ENCODE measurements at regions not wholly inside any gene's neighbourhood (a gene's known extent, or its start where the extent isn't known, plus 50 kb on each side); places are given as distances from the start of the nearest gene placed in this dataset.
"Not testable (repeated sequence)": the region's sequence is repeated elsewhere in the genome, so short reads cannot be mapped to it uniquely, and the experiment has no call there.

DNA sequence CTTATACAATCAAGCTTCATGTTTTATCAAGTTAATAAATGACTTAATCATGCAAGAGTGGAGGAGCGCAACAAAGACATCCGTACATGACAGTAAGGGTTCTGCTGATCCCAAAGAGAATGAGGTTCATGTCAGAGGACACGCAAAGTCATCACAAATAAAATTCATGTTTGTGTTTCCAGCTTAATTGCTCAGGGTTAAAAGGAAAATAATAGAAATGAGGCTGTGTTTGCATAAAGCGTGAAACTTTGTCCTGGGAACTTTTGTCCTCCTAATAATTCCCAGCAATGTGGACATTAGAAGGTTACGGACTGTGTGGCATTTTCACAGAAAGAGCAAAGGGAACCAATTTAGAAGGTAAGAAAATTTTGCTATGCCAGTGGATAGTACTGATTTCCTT, 237.3 kb downstream of the INHBA start:
- DNase-seq: no peak

- no peak for DNase-seq
Measured at GRCh38 chr7:41463770-41464470, 239.0 kb downstream of the INHBA start.

GRCh38 chr7:41459623-41460261, 243.1 kb downstream of the INHBA start:
- DNase-seq: no peak

- DNase-seq: no peak
Measured at GRCh38 chr7:41459183-41459582, 243.7 kb downstream of the INHBA start.

DNA sequence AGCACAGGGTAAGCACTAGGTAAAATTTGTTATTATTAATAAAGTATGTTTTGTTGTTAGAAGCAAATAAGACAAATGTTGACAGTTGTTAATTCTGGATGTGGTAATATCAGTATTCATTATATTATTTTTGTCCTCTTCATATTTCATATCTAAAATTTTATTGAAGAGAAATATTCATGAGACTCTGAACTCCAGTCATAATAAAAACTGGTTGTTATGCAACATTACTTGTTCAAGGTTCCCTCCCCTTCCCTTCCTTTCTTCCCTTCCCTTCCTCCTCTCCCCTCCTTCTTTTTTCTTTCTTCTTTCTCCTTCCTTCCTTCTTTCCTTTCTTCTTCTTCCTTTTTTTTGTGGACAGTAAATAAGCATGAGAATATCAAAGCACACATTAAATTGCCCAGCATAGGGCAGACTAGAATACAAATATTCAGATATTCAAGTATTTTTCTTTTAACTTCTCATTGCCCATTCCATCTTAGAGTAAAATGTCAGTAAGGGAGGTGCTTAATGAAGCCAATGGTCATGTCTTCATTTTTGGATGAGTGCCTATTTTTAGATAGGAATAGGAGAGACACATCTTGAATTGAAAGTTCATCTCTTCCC, 245.0 kb downstream of the INHBA start:
- no peak for DNase-seq

GRCh38 chr7:41451826-41452225, 251.1 kb downstream of the INHBA start:
- no peak for DNase-seq

DNA sequence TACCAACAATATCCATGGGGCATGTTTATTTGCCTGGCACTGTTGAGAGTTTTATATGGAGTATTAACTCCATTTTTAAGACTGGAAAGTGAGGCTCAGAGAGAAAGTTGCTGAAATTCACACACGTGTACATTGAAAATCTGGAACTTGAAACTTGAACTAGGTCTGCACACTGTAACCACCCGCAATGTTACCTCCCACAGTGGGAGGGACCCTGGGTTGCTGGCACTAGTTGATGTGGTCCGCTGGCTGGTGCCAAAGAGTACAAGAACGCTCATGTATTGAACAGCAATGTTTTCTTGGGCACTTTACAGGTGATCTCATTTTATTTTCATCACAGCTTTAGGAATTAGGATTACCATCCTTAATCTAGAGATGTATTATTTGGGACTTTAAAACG, 253.2 kb downstream of the INHBA start:
- no peak for DNase-seq

DNA sequence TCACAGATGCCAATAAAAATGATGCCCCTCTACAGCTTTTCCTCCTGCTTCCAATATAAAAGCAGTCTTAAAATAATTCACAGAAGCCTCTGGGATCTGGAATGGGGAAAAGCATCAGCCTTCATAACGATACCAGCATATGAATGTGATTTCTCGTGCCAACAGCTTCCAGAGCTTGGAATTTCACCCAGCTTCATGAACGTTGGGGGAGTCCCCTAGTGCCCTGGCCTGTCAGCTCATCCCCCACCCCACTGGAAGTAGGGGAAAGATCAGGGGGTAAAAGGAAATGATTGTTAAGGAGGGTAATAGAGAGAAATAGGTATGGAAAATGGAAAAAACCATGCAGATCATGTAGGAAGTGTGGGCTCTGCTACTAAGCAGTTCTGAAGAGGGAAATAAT, 253.6 kb downstream of the INHBA start:
- DNase-seq: no peak

DNA sequence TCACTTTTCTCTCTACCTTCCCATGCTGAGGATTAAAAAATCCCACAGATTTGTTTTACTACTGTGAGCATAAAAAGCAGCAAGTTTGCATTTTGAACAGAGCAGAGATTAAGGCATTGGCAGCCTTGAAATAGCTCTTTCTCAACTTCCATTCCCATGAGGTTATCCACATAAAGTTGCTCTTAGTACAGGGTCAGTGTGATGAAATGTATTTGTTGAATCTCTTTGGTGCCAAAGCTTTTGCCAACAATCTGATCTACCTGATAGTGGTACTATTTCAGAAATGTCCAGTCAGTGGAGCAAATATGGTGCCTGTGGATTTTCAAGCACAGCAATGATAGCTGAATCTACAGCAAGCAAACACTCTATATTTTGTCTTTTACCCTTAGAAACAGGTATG, 254.8 kb downstream of the INHBA start:
- DNase-seq: no peak

GRCh38 chr7:41447450-41448042, 255.3 kb downstream of the INHBA start:
- DNase-seq: no peak

- no peak for DNase-seq
Measured at GRCh38 chr7:41446606-41447449, 256.1 kb downstream of the INHBA start.

DNA sequence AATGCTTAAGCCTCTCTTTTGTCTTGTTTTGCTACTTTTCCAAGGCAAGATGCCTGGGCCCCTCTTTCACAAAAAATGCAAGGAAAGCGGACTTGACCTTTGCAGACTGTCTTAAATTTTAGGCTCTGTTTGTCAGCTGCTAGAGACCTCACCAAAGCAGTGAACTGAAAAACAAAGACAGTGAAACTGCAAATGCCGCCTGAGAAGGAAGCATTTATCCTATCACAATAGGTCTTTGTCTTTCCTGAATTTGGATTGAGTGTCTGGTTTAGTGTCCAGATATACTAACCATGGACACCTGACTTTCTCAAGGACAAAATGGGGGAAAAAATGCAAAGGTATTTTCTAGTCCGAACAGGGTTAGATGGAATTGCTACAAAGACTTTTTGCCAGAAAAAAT, 256.9 kb downstream of the INHBA start:
- no peak for DNase-seq

DNA sequence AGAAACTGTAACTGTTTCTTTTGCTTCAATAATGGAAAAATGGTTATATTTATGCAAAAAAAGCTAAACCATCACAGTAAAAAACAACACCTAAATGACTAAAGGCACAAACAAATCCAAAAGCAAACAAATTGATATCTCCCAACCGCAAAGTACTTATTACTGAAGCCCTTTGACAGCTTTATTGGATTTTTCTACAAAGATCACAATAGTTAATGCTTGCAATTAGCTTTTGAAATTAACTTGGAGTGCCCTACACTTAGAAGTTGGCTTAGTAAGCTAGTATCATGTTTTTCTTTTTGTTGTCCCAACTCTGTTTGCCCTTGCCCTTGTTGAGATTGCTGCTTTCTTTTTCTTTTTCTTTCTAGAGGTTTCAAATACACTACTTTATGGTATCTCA, 257.5 kb downstream of the INHBA start:
- no peak for DNase-seq

DNA sequence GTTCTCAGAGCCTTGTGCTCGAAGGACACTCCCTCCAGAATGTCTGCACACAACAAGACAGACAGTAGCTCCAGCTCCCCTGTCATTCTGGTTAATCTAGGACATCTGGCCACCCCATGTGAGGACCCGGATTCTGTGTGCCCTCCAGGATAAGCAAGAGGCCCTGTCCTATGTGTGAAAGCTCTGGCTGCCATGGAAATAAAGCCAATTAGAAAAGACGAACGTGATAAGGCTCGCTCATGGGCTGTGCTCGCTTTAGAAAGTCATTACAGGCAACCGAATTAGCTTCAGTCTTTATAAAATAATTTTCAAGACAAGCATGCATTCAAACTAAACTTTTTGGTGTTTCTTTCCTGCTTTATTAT, 263.4 kb downstream of the INHBA start:
- no peak for DNase-seq

DNA sequence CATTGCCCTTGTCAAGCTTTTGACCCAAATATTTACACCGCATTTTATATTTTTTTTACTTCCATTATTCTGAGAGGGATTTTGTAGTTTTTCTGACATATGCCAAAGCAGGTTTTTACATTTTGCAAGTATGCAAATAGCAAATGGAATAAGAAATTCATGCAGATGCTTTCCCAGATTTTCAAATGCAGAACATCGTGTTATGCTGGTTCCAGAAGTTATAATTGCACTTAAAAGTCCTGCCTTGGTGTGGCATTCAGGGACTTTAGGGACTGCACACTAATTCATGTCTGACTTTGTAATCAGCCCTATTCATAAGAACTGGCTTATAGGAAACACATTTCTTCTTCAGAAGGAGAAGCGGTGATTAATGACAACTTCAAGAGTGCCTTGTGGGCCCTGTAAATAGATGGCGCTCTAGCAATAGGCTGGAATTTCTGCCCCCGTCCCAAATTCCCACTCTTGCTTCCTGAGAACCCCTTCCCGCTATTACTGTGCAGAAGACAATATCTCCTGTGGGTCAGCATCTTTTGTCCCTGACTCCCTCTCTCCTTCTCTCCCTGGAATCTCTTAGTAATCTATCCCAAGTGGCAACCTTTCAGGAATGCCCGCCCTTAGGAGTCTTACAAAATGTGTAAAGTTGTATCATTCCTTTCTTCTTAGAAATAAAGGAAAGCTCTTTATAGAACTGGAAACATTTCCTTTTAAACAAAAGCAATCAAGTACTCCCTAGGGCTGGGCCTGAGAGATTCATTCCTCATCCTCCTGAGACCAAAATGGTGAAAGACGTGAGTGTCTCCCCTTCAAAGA, 264.0 kb downstream of the INHBA start:
- no peak for DNase-seq

GRCh38 chr7:41437257-41438196, 265.4 kb downstream of the INHBA start:
- no peak for DNase-seq

DNA sequence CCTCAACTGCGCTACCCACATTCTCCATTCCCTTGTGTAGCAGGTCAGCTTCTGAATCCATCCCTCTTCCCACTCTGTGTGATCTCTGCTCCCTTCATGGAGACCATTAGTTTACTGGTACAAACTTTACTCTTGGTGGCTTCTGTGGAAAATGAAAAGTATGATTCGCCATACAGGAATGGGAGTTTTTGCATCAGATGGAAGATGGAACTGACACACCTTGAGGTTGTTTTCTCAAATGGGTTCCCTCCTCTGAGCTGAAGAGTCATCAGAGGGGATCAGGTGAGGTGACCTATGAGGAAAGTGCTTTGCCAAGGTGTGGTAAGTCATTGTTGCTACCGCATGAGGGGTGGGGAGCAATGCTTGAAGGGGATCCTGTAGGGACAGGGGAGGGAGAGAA, 266.8 kb downstream of the INHBA start:
- no peak for DNase-seq

DNA sequence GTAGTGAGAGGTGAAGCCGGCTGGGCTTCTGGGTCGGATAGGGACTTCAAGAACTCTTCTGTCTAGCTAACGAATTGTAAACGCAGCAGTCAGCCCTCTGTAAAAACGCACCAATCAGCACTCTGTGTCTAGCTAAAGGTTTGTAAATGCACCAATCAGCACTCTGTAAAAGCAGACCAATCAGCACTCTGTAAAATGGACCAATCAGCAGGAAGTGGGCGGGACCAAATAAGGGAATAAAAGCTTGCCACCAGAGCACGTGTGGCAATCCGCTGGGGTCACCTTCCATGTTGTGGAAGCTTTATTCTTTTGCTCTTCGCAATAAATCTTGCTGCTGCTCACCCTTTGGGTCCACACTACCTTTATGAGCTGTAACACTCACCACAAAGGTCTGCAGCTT, 267.9 kb downstream of the INHBA start:
- DNase-seq: not testable (repeated sequence)

DNA sequence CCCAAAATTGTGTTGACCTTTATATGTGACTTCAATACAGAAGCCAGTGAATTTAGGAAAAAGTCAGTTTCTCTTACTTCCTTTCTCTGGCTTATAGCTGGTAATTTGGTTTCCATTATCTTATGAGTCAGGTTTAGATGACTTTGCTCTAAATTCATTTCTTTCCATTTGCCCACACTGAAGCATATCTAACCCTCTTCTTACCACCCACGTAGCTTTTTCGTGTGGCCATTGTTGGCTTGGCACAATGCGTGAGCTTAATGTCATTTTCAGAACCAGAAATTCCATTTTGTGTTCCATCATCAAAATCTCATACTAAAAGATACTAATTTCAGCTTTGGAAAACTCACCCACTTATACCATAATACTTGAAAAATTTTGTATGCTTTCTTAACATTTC, 271.2 kb downstream of the INHBA start:
- DNase-seq: no peak

- no peak for DNase-seq
Measured at GRCh38 chr7:41428381-41428780, 274.5 kb downstream of the INHBA start.

DNA sequence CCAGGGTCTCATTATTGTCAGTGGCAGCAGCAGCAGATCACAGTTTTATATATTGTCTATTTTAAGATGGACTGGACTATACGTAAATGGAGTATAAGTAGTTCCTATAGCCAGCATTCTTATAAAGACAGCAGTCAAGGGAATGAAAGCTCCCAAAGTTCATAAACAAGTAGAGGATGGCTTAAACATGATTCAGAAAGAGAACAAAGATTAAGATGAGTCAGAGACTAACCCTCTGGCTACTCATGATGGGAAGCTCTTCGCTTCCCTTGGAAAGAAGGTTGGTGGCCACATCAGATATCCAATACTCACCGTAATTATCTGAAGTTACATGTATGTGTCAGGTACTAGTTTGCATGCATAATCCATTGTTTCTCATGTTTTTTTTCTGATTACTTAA, 277.0 kb downstream of the INHBA start:
- DNase-seq: no peak
